ENCODE measurements at regions not wholly inside any gene's neighbourhood (a gene's known extent, or its start where the extent isn't known, plus 50 kb on each side); places are given as distances from the start of the nearest gene placed in this dataset.

GRCh38 chr12:103128862-103129501 lies 171.5 kb downstream of the ASCL1 start:
- no peak for TF ChIP-seq CTCF (conservative IDR thresholded peaks at IDR 0.05 in 1 of 2, IDR thresholded peaks at IDR 0.05 in 1 of 2; ENCODE audit: extremely low read depth in 1 of 2, insufficient read depth in 1 of 2, low read depth in 1 of 2, low read length in 2 of 2)
- TF ChIP-seq EZH2 (IDR thresholded peaks at IDR 0.05; ENCODE audit: borderline replicate concordance, low read length) = no peak

All from mammary epithelial cell (primary cell).